ENCODE measurements at regions not wholly inside any gene's neighbourhood (a gene's known extent, or its start where the extent isn't known, plus 50 kb on each side); places are given as distances from the start of the nearest gene placed in this dataset.

- no peaks in the 10 kb centered on the region for H3K4me1 ChIP-seq (ENCODE audit: control insufficient read depth, extremely low read depth, insufficient read depth, low read length)
- H2AFZ ChIP-seq (ENCODE audit: control insufficient read depth, low read length), result no peak overlapping the region
- no peak overlapping the region for H3K27ac ChIP-seq (ENCODE audit: control insufficient read depth, insufficient read depth, low read length)
- DNase-seq (ENCODE audit: low read depth, low spot score) (no peak), FAIRE-seq (no peak)
- TF ChIP-seq CTCF (optimal IDR thresholded peaks at IDR 0.05 in 1 of 3, IDR thresholded peaks at IDR 0.05 in 1 of 3, conservative IDR thresholded peaks at IDR 0.05 in 1 of 3; ENCODE audit: extremely low read depth in 1 of 3, insufficient read depth in 2 of 3, low read length in 3 of 3) (no peak), EZH2 (IDR thresholded peaks at IDR 0.05; ENCODE audit: low read length) (no peak)
- no peaks in the 10 kb centered on the region for H3K36me3 ChIP-seq (ENCODE audit: control insufficient read depth in 2 of 2, extremely low read depth in 1 of 2, insufficient read depth in 2 of 2, low read length in 2 of 2)
- peaks cover 4% of the 10 kb centered on the region for H3K27me3 ChIP-seq (ENCODE audit: control insufficient read depth, extremely low read depth, insufficient read depth, low read length)
- H3K9ac ChIP-seq (ENCODE audit: control insufficient read depth, extremely low read depth, insufficient read depth, low read length), result no peak overlapping the region
- dilution Hi-C loops (cut with MboI; ENCODE audit: extremely low pct_ligation_motif_present, low sequenced_read_pairs), result no loop called here
- no peaks in the 10 kb centered on the region for H3K9me3 ChIP-seq (ENCODE audit: control insufficient read depth, low read depth, low read length)
- H3K4me2 ChIP-seq (ENCODE audit: control insufficient read depth, extremely low read depth, insufficient read depth, low read depth, low read length), result no peak overlapping the region
- no peaks in the 10 kb centered on the region for H3K9me1 ChIP-seq (ENCODE audit: control insufficient read depth, extremely low read depth, insufficient read depth, low read length)
- no peaks in the 10 kb centered on the region for H4K20me1 ChIP-seq (ENCODE audit: control insufficient read depth, extremely low read depth, insufficient read depth, low read length)
- H3K79me2 ChIP-seq (ENCODE audit: control insufficient read depth, insufficient read depth, low read length), result no peaks in the 10 kb centered on the region
- H3K4me3 ChIP-seq (ENCODE audit: control insufficient read depth in 2 of 3, extremely low read depth in 1 of 3, insufficient read depth in 2 of 3, low read depth in 1 of 3, low read length in 3 of 3), result no peak overlapping the region
Observed at GRCh38 chr9:134258828-134259546, 67.3 kb upstream of the RXRA start.

GRCh38 chr9:134259708-134260107 lies 66.5 kb upstream of the RXRA start:
- Histone ChIP-seq H2AFZ (ENCODE audit: control insufficient read depth, low read length) (no peak overlapping the region), H3K4me2 (ENCODE audit: control insufficient read depth, extremely low read depth, insufficient read depth, low read depth, low read length) (no peak overlapping the region), H3K9ac (ENCODE audit: control insufficient read depth, extremely low read depth, insufficient read depth, low read length) (no peak overlapping the region), H3K9me1 (ENCODE audit: control insufficient read depth, extremely low read depth, insufficient read depth, low read length) (no peaks in the 10 kb centered on the region), H3K36me3 (ENCODE audit: control insufficient read depth in 2 of 2, extremely low read depth in 1 of 2, insufficient read depth in 2 of 2, low read length in 2 of 2) (no peaks in the 10 kb centered on the region), H3K4me3 (ENCODE audit: control insufficient read depth in 2 of 3, extremely low read depth in 1 of 3, insufficient read depth in 2 of 3, low read depth in 1 of 3, low read length in 3 of 3) (no peak overlapping the region), H3K27me3 (ENCODE audit: control insufficient read depth, extremely low read depth, insufficient read depth, low read length) (peaks cover 9% of the 10 kb centered on the region), H3K27ac (ENCODE audit: control insufficient read depth, insufficient read depth, low read length) (no peak overlapping the region), H4K20me1 (ENCODE audit: control insufficient read depth, extremely low read depth, insufficient read depth, low read length) (no peaks in the 10 kb centered on the region), H3K4me1 (ENCODE audit: control insufficient read depth, extremely low read depth, insufficient read depth, low read length) (no peaks in the 10 kb centered on the region), H3K9me3 (ENCODE audit: control insufficient read depth, low read depth, low read length) (no peaks in the 10 kb centered on the region), H3K79me2 (ENCODE audit: control insufficient read depth, insufficient read depth, low read length) (no peaks in the 10 kb centered on the region)
- no peak for DNase-seq (ENCODE audit: low read depth, low spot score)
- TF ChIP-seq CTCF (optimal IDR thresholded peaks at IDR 0.05 in 1 of 3, IDR thresholded peaks at IDR 0.05 in 1 of 3, conservative IDR thresholded peaks at IDR 0.05 in 1 of 3; ENCODE audit: extremely low read depth in 1 of 3, insufficient read depth in 2 of 3, low read length in 3 of 3) (no peak), EZH2 (IDR thresholded peaks at IDR 0.05; ENCODE audit: low read length) (no peak)
- FAIRE-seq, result no peak
- dilution Hi-C loops (cut with MboI; ENCODE audit: extremely low pct_ligation_motif_present, low sequenced_read_pairs), result no loop called here

All from keratinocyte (primary cell).